Coronary artery (tissue), 2 donors: ENCODE measurements at regions not wholly inside any gene's neighbourhood (a gene's known extent, or its start where the extent isn't known, plus 50 kb on each side); places are given as distances from the start of the nearest gene placed in this dataset.

Source experiments
- DNase-seq: peaks from one replicate; pipeline ENCODE4 v3.0.0-alpha.2; 2017; ENCODE audit warnings: low spot score
- H3K27ac ChIP-seq, 2 donors: fragments of 200-600 bp; sonication (generic); one replicate each; pipeline ENCODE4 v1.5.1; 2016 to 2019
- H3K4me3 ChIP-seq: fragments of 200-600 bp; sonication (generic); 2 replicates; pipeline ENCODE4 v1.5.1; 2016; ENCODE audit warnings: mild to moderate bottlenecking, moderate library complexity
- TF ChIP-seq, protein P1 (sequence below): fragments of 200-600 bp; sonication (generic); IDR thresholded peaks from one replicate; pipeline ENCODE4 v1.5.1; 2019; ENCODE audit warnings: antibody characterized with exemption

DNA sequence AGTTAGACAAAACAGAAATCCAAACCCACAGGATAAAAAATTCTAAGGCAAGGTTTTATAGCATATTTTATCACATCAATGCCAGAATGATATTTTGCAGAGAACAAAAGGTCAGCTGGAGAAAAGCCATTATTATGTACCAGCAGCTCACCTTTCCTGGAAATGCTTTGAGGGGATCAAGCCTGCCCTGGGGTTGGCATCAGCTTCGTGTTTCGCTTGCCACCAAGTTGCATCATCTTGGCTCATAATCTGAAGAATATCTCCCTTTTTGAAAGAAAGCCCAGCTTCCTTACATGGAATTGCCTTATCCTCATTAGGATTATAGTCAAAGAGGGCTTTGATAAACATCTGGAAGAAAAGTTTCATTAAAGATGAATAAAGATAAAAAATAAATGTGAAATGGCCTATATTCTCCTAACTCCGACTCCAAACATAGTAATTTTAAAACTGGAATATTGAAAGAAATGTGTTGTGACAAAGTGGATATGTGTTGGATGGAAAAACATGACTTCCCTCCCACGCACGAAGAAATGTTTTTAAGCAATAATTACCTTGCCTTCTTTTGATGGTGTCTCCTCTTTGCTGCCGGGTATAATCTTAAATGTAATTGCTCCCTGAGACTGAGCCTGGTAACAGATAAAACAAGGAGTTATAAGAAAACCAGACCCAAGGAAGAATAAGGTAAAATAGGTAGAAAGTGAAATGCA, 121.3 kb upstream of the ODAD2 start:
- DNase-seq = no peak
- TF ChIP-seq, protein P1, sequence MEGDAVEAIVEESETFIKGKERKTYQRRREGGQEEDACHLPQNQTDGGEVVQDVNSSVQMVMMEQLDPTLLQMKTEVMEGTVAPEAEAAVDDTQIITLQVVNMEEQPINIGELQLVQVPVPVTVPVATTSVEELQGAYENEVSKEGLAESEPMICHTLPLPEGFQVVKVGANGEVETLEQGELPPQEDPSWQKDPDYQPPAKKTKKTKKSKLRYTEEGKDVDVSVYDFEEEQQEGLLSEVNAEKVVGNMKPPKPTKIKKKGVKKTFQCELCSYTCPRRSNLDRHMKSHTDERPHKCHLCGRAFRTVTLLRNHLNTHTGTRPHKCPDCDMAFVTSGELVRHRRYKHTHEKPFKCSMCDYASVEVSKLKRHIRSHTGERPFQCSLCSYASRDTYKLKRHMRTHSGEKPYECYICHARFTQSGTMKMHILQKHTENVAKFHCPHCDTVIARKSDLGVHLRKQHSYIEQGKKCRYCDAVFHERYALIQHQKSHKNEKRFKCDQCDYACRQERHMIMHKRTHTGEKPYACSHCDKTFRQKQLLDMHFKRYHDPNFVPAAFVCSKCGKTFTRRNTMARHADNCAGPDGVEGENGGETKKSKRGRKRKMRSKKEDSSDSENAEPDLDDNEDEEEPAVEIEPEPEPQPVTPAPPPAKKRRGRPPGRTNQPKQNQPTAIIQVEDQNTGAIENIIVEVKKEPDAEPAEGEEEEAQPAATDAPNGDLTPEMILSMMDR = no peak
- H3K4me3 ChIP-seq = no peak overlapping the region
- no peak overlapping the region for H3K27ac ChIP-seq

DNA sequence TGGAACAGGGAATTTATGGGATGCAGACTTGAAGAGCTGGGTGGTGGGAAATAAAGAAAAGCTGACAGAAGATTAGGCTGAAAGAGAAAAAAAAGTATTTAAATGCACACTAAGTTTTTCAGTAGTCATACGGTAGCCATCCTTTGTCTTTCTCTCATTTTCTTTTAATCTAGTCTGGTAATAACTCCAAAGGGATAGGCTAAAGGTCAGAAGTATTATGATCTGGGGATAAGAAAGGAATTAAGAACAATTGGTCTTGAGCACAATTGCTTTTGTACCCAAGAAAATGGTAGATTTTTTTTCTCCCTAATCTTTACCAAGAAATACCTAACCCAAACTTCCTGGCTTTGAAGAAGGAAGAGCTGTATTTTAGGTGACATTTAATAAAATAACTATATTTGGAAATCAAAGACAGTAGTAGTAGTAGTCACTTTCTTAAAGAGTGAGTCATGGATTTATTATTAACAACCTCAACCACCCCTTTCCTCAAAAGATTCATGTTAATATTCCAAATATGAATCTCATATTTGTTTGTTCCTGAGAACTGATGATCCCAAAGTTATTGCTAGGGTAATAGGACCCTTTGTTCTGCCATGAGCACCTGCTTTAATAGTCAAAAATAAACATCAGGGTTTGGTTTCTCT, 120.2 kb upstream of the ODAD2 start:
- Histone ChIP-seq H3K4me3 (no peak overlapping the region), H3K27ac (no peak overlapping the region)
- TF ChIP-seq, protein P1 = no peak
- no peak for DNase-seq

DNA sequence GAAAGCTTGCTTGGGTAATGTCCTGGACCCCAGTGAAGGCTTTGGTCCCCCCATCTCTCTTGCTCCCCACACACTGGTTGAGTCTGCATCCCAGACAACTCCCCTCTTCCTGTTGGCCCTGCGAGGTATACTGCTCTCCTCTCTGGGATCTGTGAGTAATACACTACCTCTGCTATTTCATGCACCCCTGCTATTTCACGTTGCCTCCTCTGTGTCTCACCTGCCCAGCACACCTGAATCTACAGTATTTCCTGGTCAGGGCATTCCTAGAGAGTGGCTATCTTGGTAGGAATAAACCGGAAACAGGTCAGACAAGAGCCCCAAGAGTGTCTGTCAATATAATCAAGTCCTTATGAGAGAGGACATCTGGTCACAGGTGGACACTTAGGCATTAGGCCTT, 114.3 kb upstream of the ODAD2 start:
- no peak overlapping the region for H3K4me3 ChIP-seq
- TF ChIP-seq, protein P1 = no peak
- no peak overlapping the region for H3K27ac ChIP-seq
- no peak for DNase-seq

DNA sequence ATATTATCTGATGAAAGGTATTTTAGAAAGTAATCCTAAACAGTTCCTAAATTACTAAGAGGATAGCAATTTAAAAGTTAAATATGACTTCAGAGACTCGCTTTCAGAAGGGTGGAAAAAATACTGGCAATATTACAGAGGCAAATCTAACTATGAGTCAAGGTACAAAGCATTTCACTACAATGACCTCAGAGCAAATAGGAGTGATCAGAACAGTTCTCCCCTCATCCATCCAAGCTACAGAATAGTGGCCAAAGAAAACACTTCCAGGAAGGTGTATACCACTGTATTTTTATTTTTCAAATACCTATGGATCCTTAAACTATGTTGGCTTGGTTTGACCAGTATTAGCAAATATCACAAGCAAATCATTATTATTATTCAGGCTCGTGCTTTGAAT, 112.8 kb upstream of the ODAD2 start:
- TF ChIP-seq, protein P1 = no peak
- no peak for DNase-seq
- H3K4me3 ChIP-seq = no peak overlapping the region
- H3K27ac ChIP-seq = no peak overlapping the region

DNA sequence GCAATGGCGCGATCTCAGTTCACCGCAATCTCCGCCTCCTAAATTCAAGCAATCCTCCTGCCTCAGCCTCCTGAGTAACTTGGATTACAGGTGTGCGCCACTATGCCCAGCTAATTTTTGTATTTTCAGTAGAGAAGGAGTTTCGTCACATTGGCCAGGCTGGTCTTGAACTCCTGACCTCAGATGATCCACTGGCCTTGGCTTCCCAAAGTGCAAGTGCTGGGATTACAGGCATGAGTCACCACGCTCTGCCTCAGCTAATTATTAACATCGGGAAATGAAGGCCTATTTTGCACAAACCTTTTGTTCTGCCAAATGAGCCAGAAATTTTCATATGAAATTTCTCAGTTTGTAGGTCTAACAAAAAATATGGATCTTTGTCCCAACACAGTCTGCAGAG, 106.7 kb upstream of the ODAD2 start:
- DNase-seq = no peak
- Histone ChIP-seq H3K27ac (no peak overlapping the region), H3K4me3 (no peak overlapping the region)
- TF ChIP-seq, protein P1 = no peak

DNA sequence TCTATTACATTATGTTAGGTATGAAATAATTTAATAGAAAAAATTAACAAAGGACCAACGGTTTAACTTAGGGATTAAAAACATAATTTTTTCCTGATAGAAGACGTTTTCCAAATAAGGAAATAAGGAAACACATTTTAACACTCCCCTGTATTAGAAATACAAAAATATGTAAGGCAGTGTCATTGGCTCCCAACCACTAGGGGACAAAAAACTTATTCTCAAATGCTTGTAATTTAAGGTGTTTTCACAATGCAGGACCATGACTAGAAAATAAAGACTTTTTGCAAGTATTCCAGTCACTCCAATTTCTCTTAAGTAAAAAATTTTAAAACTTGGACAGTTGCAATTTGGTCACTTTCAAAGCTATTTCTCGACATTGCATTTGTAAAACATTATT, 98.8 kb upstream of the ODAD2 start:
- TF ChIP-seq, protein P1 = no peak
- no peak for DNase-seq
- Histone ChIP-seq H3K4me3 (no peak overlapping the region), H3K27ac (no peak overlapping the region)

DNA sequence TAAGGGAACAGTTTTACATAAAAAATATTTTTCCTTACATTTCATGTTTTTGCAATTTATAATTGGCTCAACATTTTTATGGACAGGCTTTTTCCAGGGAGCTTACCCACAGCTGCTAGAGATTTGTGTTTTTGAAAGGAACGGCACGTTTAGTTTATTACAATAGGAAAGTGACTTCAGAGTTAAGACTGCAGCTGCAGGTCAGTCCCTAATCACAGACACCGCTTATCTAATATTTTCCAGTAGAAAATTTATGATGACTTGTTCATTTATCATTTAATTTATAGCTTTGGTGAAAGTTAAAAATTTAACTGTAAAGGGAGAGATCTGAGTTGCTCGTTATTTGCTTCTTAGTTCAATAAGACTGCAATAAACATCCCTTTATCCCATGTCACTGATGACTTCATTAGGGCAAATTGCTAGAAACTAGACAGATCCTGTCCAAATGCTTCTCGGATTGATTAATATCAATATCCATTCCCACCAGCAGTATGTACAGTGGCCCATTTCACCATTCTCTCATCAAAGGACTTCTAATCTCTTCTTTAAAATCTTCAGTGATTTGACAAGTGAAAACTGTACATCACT, 97.0 kb upstream of the ODAD2 start:
- no peak for DNase-seq
- H3K27ac ChIP-seq = no peak overlapping the region
- TF ChIP-seq, protein P1 = no peak
- H3K4me3 ChIP-seq = no peak overlapping the region
